HEK293 (cell line): ENCODE measurements at regions not wholly inside any gene's neighbourhood (a gene's known extent, or its start where the extent isn't known, plus 50 kb on each side); places are given as distances from the start of the nearest gene placed in this dataset.

ENCODE experiments used
- CTCF ChIA-PET: fragments of 350-600 bp; formaldehyde crosslinking; extraction: SDS; loops from one replicate; lab custom pipeline; 2021; ENCODE audit warnings: antibody characterized with exemption; lab: Yijun Ruan, JAX
- POLR2A ChIA-PET: fragments of 300-600 bp; formaldehyde crosslinking; extraction: SDS; loops from one replicate; lab custom pipeline; 2020; ENCODE audit warnings: antibody characterized with exemption, inconsistent platforms; lab: Yijun Ruan, JAX
- H3K27ac ChIP-seq: fragments of 200-500 bp; sonication (Bioruptor generic); 2 replicates; pipeline ENCODE4 v1.5.1; 2014; ENCODE audit warnings: low read depth, low read length, control low read depth, inconsistent platforms; ENCODE audit errors: extremely low read depth
- H3K36me3 ChIP-seq, 2 experiments: fragments of 200-500 bp in 1 of 2; sonication (Bioruptor generic) in 1 of 2; 1 replicate in 1 of 2; 2 replicates in 1 of 2; pipeline ENCODE4 v1.5.1; 2014 to 2017; ENCODE audit warnings: inconsistent platforms in 2 of 2, low read length in 2 of 2; ENCODE audit not compliant: control insufficient read depth in 2 of 2, insufficient read depth in 1 of 2
- H3K4me1 ChIP-seq: fragments of 200-500 bp; sonication (Bioruptor generic); 2 replicates; pipeline ENCODE4 v1.5.1; 2014; ENCODE audit warnings: mild to moderate bottlenecking, low read length, inconsistent platforms; ENCODE audit not compliant: control insufficient read depth, insufficient read depth
- H3K4me3 ChIP-seq: 2 replicates; pipeline ENCODE4 v1.5.1; 2011; ENCODE audit warnings: low read depth, mild to moderate bottlenecking, control low read depth, low read length, moderate library complexity
- H3K9me3 ChIP-seq: fragments of 200-500 bp; sonication (Bioruptor generic); 2 replicates; pipeline ENCODE4 v1.5.1; 2014; ENCODE audit warnings: low read depth, low read length, inconsistent platforms; ENCODE audit not compliant: control insufficient read depth, insufficient read depth
- KLF10 ChIP-seq: fragments of 450-650 bp; IDR thresholded peaks from 2 replicates; pipeline ENCODE4 v1.5.1; 2018; ENCODE audit warnings: missing biosample characterization, mild to moderate bottlenecking, missing genetic modification characterization
- MZF1 ChIP-seq: fragments of 450-650 bp; formaldehyde crosslinking; IDR thresholded peaks from 2 replicates; pipeline ENCODE4 v1.5.1; 2017; ENCODE audit warnings: missing biosample characterization, missing genetic modification characterization, borderline replicate concordance
- PRDM1 ChIP-seq: fragments of 450-650 bp; formaldehyde crosslinking; IDR thresholded peaks from 2 replicates; pipeline ENCODE4; 2016; ENCODE audit warnings: missing biosample characterization, missing genetic modification characterization
- PRDM4 ChIP-seq: fragments of 450-650 bp; formaldehyde crosslinking; IDR thresholded peaks from 2 replicates; pipeline ENCODE4 v1.5.1; 2017; ENCODE audit warnings: missing biosample characterization, missing genetic modification characterization
- SETDB1 ChIP-seq: IDR thresholded peaks from one replicate; pipeline ENCODE4 v1.6.1; 2017; ENCODE audit warnings: mild to moderate bottlenecking, low read length, moderate library complexity, mixed read lengths; ENCODE audit not compliant: insufficient read length
- TCF7L2 ChIP-seq: IDR thresholded peaks from 2 replicates; pipeline ENCODE4 v1.6.1; 2011; ENCODE audit warnings: low read depth, mild to moderate bottlenecking, inconsistent platforms, low read length, moderate library complexity, borderline replicate concordance
- TRIM28 ChIP-seq: IDR thresholded peaks from 2 replicates; pipeline ENCODE4 v1.6.1; 2011; ENCODE audit warnings: low read length, control low read depth, borderline replicate concordance
- ZIC2 ChIP-seq: fragments of 450-650 bp; formaldehyde crosslinking; IDR thresholded peaks from 2 replicates; pipeline ENCODE4 v1.5.1; 2016; ENCODE audit warnings: missing biosample characterization, missing genetic modification characterization
- ZNF112 ChIP-seq: fragments of 450-650 bp; formaldehyde crosslinking; IDR thresholded peaks from 2 replicates; pipeline ENCODE4 v1.5.0; 2017; ENCODE audit warnings: missing biosample characterization, missing genetic modification characterization
- ZNF184 ChIP-seq: fragments of 450-650 bp; IDR thresholded peaks from 2 replicates; pipeline ENCODE4 v1.5.1; 2018; ENCODE audit warnings: missing biosample characterization, mild to moderate bottlenecking, missing genetic modification characterization
- ZNF26 ChIP-seq: fragments of 450-650 bp; formaldehyde crosslinking; IDR thresholded peaks from 2 replicates; pipeline ENCODE4 v1.5.1; 2016; ENCODE audit warnings: missing biosample characterization, missing genetic modification characterization
- ZNF311 ChIP-seq: fragments of 450-650 bp; formaldehyde crosslinking; IDR thresholded peaks from 2 replicates; pipeline ENCODE4 v1.5.1; 2017; ENCODE audit warnings: missing biosample characterization, missing genetic modification characterization, borderline replicate concordance
- ZNF354C ChIP-seq: fragments of 450-650 bp; formaldehyde crosslinking; IDR thresholded peaks from 2 replicates; pipeline ENCODE4 v1.5.1; 2016; ENCODE audit warnings: missing biosample characterization, missing genetic modification characterization, low read depth, borderline replicate concordance
- ZNF362 ChIP-seq: fragments of 450-650 bp; formaldehyde crosslinking; IDR thresholded peaks from 2 replicates; pipeline ENCODE4 v1.5.1; 2016; ENCODE audit warnings: missing biosample characterization, missing genetic modification characterization
- ZNF366 ChIP-seq: fragments of 450-650 bp; formaldehyde crosslinking; conservative IDR thresholded peaks from 2 replicates; pipeline ENCODE4 v1.5.1; 2016; ENCODE audit warnings: missing biosample characterization, missing genetic modification characterization
- ZNF623 ChIP-seq: fragments of 450-650 bp; formaldehyde crosslinking; IDR thresholded peaks from 2 replicates; pipeline ENCODE4 v1.5.1; 2016; ENCODE audit warnings: missing biosample characterization, missing genetic modification characterization
- ZNF645 ChIP-seq: fragments of 450-650 bp; formaldehyde crosslinking; IDR thresholded peaks from 2 replicates; pipeline ENCODE4; 2016; ENCODE audit warnings: missing biosample characterization, missing genetic modification characterization
- ZNF768 ChIP-seq: fragments of 450-650 bp; formaldehyde crosslinking; IDR thresholded peaks from 2 replicates; pipeline ENCODE4 v1.5.1; 2018; ENCODE audit warnings: missing biosample characterization, mild to moderate bottlenecking, missing genetic modification characterization
- ZNF792 ChIP-seq: fragments of 450-650 bp; formaldehyde crosslinking; IDR thresholded peaks from 2 replicates; pipeline ENCODE4 v1.5.1; 2016; ENCODE audit warnings: missing biosample characterization, missing genetic modification characterization
- ZSCAN23 ChIP-seq: fragments of 450-650 bp; formaldehyde crosslinking; IDR thresholded peaks from 2 replicates; pipeline ENCODE4 v1.5.1; 2016; ENCODE audit warnings: missing biosample characterization, missing genetic modification characterization

- CTCF ChIA-PET: no interaction called here
- H3K9me3 ChIP-seq: no peaks in the 10 kb centered on the region
- POLR2A ChIA-PET: no interaction called here
- no peaks in the 10 kb centered on the region for H3K36me3 ChIP-seq
- H3K4me3 ChIP-seq: no peak overlapping the region
- TF ChIP-seq ZNF362 (tag by site-specific recombination) (no peak), ZNF366 (tag by site-specific recombination) (no peak), ZSCAN23 (tag by site-specific recombination) (no peak), TCF7L2 (no peak), KLF10 (tag by site-specific recombination) (no peak), ZNF792 (tag by site-specific recombination) (no peak), ZIC2 (tag by site-specific recombination) (no peak), TRIM28 (no peak), ZNF184 (tag by site-specific recombination) (no peak), PRDM4 (tag by site-specific recombination) (no peak), MZF1 (tag by site-specific recombination) (no peak), ZNF354C (tag by site-specific recombination) (no peak), ZNF311 (tag by site-specific recombination) (no peak)
- TF ChIP-seq, all 188 proteins: peak for 0
- H3K27ac ChIP-seq: no peak overlapping the region
- H3K4me1 ChIP-seq: no peaks in the 10 kb centered on the region
These were observed 204.2 kb downstream of the PTGER3 start for GRCh38 chr1:70843452-70843851.

- no peaks in the 10 kb centered on the region for H3K9me3 ChIP-seq
- TF ChIP-seq ZNF26 (tag by site-specific recombination): no peak
- no peak for TF ChIP-seq ZNF112 (tag by site-specific recombination)
- no peak for TF ChIP-seq SETDB1
- TF ChIP-seq ZNF645 (tag by site-specific recombination): no peak
- TF ChIP-seq ZNF768 (tag by site-specific recombination): no peak
- TF ChIP-seq PRDM1: no peak
- no peak for TF ChIP-seq ZNF623 (tag by site-specific recombination)
- H3K4me1 ChIP-seq: no peaks in the 10 kb centered on the region
- CTCF ChIA-PET: no interaction called here
- no peak overlapping the region for H3K4me3 ChIP-seq
- POLR2A ChIA-PET: no interaction called here
- H3K27ac ChIP-seq: no peak overlapping the region
- H3K36me3 ChIP-seq: no peaks in the 10 kb centered on the region
These were observed 200.6 kb downstream of the PTGER3 start for GRCh38 chr1:70847013-70847412.
